ENCODE measurements at regions not wholly inside any gene's neighbourhood (a gene's known extent, or its start where the extent isn't known, plus 50 kb on each side); places are given as distances from the start of the nearest gene placed in this dataset.

DNA sequence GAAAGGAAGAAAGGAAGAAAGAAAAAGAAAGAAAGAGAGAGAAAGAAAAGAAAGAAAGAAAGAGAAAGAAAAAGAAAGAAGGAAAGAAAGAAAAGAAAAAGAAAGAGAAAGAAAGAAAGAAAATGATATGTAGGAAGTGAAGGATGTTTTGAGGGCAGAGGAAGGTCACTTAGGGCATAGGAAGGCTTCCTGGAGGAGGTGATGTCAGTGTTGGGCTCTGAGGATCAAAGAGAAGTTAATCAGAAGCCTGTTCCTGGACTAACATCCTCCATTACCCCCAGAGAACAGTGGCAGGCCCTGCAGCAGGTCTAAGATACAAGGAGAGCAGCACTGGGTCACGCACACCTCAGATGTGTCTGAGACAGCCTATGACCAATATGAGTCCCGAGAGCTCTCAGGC is 54.7 kb upstream of the CALN1 start:
- Histone ChIP-seq H3K9me3 (ENCODE audit: control extremely low read depth in 1 of 3, control insufficient read depth in 2 of 3, insufficient read depth in 1 of 3, low read length in 2 of 3) (peaks cover 0 to 26% (median 0%) of the 10 kb centered on the region in 3 donors), H3K4me3 (ENCODE audit: control extremely low read depth in 1 of 5, extremely low read depth in 1 of 5, insufficient read depth in 1 of 5, low read depth in 2 of 5, low read length in 4 of 5) (no peak overlapping the region), H3K79me2 (ENCODE audit: control insufficient read depth, insufficient read depth, low read length) (no peaks in the 10 kb centered on the region), H3K36me3 (replicated peaks in 1 of 2; ENCODE audit: control extremely low read depth in 1 of 2, control insufficient read depth in 1 of 2, extremely low read depth in 1 of 2, insufficient read depth in 2 of 2, low read length in 1 of 2) (no peaks in the 10 kb centered on the region), H2AFZ (ENCODE audit: insufficient read depth, low read depth, low read length, poor library complexity, severe bottlenecking) (no peak overlapping the region), H3K9ac (ENCODE audit: low read length) (no peak overlapping the region), H3K4me2 (replicated peaks; ENCODE audit: low read depth, low read length, poor library complexity, severe bottlenecking) (no peak overlapping the region), H4K20me1 (ENCODE audit: control insufficient read depth, insufficient read depth, low read length, poor library complexity, severe bottlenecking) (no peaks in the 10 kb centered on the region), H3K4me1 (ENCODE audit: control insufficient read depth in 2 of 2, insufficient read depth in 2 of 2, low read length in 2 of 2) (no peaks in the 10 kb centered on the region), H3K27me3 (replicated peaks in 1 of 4; ENCODE audit: control extremely low read depth in 1 of 4, control insufficient read depth in 3 of 4, insufficient read depth in 4 of 4, low read length in 3 of 4) (peaks cover 0 to 6% (median 0%) of the 10 kb centered on the region in 4 experiments), H3K27ac (ENCODE audit: low read length in 2 of 2) (no peak overlapping the region)
- ChIA-PET POLR2A (no interaction called here), CTCF (no interaction called here)
- DNase-seq (no peak), ATAC-seq (ENCODE audit: low read depth) (no peak)
- no peak for TF ChIP-seq EZH2 (IDR thresholded peaks at IDR 0.05; ENCODE audit: borderline replicate concordance, insufficient read depth, low read depth, low read length, poor library complexity, severe bottlenecking)
- no peak for TF ChIP-seq CTCF (IDR thresholded peaks at IDR 0.05)
- WGBS (ENCODE audit: insufficient coverage), result 83% methylated on average over 2 of the region's 2 CpGs
- intact Hi-C loops (cut with micrococcal nuclease), result no loop called here
- Mint-ChIP-seq H3K9me3 (ENCODE audit: insufficient read depth) (peaks cover 4% of the 10 kb centered on the region), H3K4me3 (no peak overlapping the region), H3K27ac (no peak overlapping the region), H3K4me1 (no peaks in the 10 kb centered on the region), H3K27me3 (no peaks in the 10 kb centered on the region)

DNA sequence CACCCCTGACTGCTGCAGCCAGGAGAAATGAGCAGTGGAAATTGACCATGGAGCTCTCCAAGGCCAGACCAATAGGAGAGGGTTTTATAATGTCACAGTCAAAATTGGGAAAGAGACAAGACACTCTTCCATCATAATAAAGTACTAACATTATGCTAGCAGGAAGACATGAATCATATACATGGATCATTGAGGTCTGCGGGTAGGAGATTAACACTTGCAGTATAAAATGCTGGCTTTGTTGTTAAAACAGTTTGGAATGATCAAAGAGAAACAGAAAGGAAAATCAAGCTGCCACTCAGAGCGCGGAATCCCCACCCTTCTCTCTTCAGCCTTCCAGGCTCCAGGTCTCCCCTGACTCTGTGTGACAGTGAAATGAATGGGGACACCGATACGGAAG is 53.4 kb upstream of the CALN1 start:
- no peak overlapping the region for H3K27ac Mint-ChIP-seq
- H3K27ac ChIP-seq (ENCODE audit: low read length in 2 of 2), result no peak overlapping the region
- H3K4me2 ChIP-seq (replicated peaks; ENCODE audit: low read depth, low read length, poor library complexity, severe bottlenecking), result no peak overlapping the region
- H3K27me3 Mint-ChIP-seq, result peaks cover 2% of the 10 kb centered on the region
- DNase-seq (no peak), ATAC-seq (ENCODE audit: low read depth) (no peak)
- peaks cover 4% of the 10 kb centered on the region for H3K9me3 Mint-ChIP-seq (ENCODE audit: insufficient read depth)
- H3K27me3 ChIP-seq (replicated peaks in 1 of 4; ENCODE audit: control extremely low read depth in 1 of 4, control insufficient read depth in 3 of 4, insufficient read depth in 4 of 4, low read length in 3 of 4), result peaks cover 0 to 3% (median 0%) of the 10 kb centered on the region in 4 experiments
- H3K36me3 ChIP-seq (replicated peaks in 1 of 2; ENCODE audit: control extremely low read depth in 1 of 2, control insufficient read depth in 1 of 2, extremely low read depth in 1 of 2, insufficient read depth in 2 of 2, low read length in 1 of 2), result no peaks in the 10 kb centered on the region
- intact Hi-C loops (cut with micrococcal nuclease), result no loop called here
- H3K9ac ChIP-seq (ENCODE audit: low read length), result no peak overlapping the region
- peaks cover 0 to 21% (median 0%) of the 10 kb centered on the region in 3 donors for H3K9me3 ChIP-seq (ENCODE audit: control extremely low read depth in 1 of 3, control insufficient read depth in 2 of 3, insufficient read depth in 1 of 3, low read length in 2 of 3)
- WGBS (ENCODE audit: insufficient coverage), result 100% methylated on average over 2 of the region's 5 CpGs
- TF ChIP-seq EZH2 (IDR thresholded peaks at IDR 0.05; ENCODE audit: borderline replicate concordance, insufficient read depth, low read depth, low read length, poor library complexity, severe bottlenecking), result no peak
- H3K4me1 Mint-ChIP-seq, result no peaks in the 10 kb centered on the region
- no peaks in the 10 kb centered on the region for H3K4me1 ChIP-seq (ENCODE audit: control insufficient read depth in 2 of 2, insufficient read depth in 2 of 2, low read length in 2 of 2)
- H3K4me3 ChIP-seq (ENCODE audit: control extremely low read depth in 1 of 5, extremely low read depth in 1 of 5, insufficient read depth in 1 of 5, low read depth in 2 of 5, low read length in 4 of 5), result no peak overlapping the region
- H4K20me1 ChIP-seq (ENCODE audit: control insufficient read depth, insufficient read depth, low read length, poor library complexity, severe bottlenecking), result no peaks in the 10 kb centered on the region
- no peak overlapping the region for H3K4me3 Mint-ChIP-seq
- no peaks in the 10 kb centered on the region for H3K79me2 ChIP-seq (ENCODE audit: control insufficient read depth, insufficient read depth, low read length)
- POLR2A ChIA-PET, result no interaction called here
- no peak overlapping the region for H2AFZ ChIP-seq (ENCODE audit: insufficient read depth, low read depth, low read length, poor library complexity, severe bottlenecking)
- CTCF ChIA-PET, result no interaction called here

All from B cell (primary cell).